ENCODE measurements at regions not wholly inside any gene's neighbourhood (a gene's known extent, or its start where the extent isn't known, plus 50 kb on each side); places are given as distances from the start of the nearest gene placed in this dataset.

DNA sequence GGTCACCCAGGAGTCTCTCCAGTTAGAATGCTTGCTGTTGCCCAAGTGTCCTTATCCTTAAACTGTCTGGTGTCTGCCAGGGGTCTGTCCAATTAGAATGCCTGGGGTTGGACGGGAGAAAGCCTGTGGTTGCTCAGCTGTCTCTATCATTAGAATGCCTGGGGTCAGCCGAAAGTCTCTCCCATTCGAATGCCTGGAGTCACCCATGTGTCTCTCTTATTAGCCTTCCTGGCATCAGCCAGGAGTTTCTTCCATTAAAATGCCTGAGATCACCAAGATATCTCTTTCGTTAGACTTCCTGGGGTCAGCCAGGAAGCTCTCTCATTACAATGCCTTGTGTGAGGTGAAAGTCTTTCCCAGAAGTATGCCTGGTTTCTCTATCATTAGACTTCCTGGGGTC is 1521.0 kb downstream of the UQCRFS1 start:
- ATAC-seq (no peak), DNase-seq (no peak)
- intact Hi-C loops (cut with DNase I), result no loop called here
- H3K4me1 ChIP-seq, result peaks cover 10% of the 10 kb centered on the region
- TF ChIP-seq, protein P1, sequence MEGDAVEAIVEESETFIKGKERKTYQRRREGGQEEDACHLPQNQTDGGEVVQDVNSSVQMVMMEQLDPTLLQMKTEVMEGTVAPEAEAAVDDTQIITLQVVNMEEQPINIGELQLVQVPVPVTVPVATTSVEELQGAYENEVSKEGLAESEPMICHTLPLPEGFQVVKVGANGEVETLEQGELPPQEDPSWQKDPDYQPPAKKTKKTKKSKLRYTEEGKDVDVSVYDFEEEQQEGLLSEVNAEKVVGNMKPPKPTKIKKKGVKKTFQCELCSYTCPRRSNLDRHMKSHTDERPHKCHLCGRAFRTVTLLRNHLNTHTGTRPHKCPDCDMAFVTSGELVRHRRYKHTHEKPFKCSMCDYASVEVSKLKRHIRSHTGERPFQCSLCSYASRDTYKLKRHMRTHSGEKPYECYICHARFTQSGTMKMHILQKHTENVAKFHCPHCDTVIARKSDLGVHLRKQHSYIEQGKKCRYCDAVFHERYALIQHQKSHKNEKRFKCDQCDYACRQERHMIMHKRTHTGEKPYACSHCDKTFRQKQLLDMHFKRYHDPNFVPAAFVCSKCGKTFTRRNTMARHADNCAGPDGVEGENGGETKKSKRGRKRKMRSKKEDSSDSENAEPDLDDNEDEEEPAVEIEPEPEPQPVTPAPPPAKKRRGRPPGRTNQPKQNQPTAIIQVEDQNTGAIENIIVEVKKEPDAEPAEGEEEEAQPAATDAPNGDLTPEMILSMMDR (IDR thresholded peaks at IDR 0.05), result no peak
- H3K36me3 ChIP-seq (ENCODE audit: insufficient read depth in 1 of 2, low read depth in 1 of 2), result no peaks in the 10 kb centered on the region
- no peak overlapping the region for H3K27ac ChIP-seq
- H3K4me3 ChIP-seq, result no peak overlapping the region
- H3K27me3 ChIP-seq (ENCODE audit: insufficient read depth in 3 of 3, low read length in 2 of 3), result no peaks in the 10 kb centered on the region
- H3K9me3 ChIP-seq, result no peaks in the 10 kb centered on the region
- WGBS, 3 donors, result 45 to 56% (median 55%) methylated on average over 4 of the region's 4 CpGs

DNA sequence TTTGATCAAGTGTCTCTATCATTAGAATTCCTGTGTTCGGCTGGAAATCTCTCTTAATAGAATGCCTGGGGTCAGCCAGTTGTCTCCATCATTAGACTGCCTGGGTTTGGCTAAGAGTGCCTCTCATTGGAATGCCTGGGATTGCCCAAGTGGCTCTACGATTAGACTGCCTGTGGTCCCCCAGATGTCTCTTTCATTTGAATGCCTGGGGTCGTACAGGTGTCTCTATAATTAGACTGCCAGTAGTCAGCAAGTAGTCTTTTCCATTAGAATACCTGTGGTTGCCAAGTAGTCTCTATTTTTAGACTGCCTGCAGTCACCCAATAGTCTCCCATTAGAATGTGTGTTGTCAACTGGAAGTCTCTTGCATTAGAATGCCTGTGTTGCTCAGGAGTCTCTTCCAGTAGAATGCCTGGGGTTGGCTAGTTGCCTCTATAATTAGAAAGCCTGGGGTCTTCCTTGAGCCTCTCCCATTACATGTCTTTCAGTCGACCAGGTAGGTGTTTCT is 1523.2 kb downstream of the UQCRFS1 start:
- H3K4me1 ChIP-seq, result peaks cover 10% of the 10 kb centered on the region
- no peak overlapping the region for H3K27ac ChIP-seq
- DNase-seq, result no peak
- no peaks in the 10 kb centered on the region for H3K9me3 ChIP-seq
- H3K27me3 ChIP-seq (ENCODE audit: insufficient read depth in 3 of 3, low read length in 2 of 3), result no peaks in the 10 kb centered on the region
- ATAC-seq, result peak in 3 of 4 donors; percentile 48 to 84 (median 74)
- TF ChIP-seq, protein P1 (IDR thresholded peaks at IDR 0.05), result no peak
- WGBS, 3 donors, result 20 to 29% (median 22%) methylated on average over 4 of the region's 4 CpGs
- H3K4me3 ChIP-seq, result no peak overlapping the region
- intact Hi-C loops (cut with DNase I), result no loop called here
- H3K36me3 ChIP-seq (ENCODE audit: insufficient read depth in 1 of 2, low read depth in 1 of 2), result no peaks in the 10 kb centered on the region

GRCh38 chr19:27684293-27684692 is 1528.7 kb downstream of the UQCRFS1 start:
- Histone ChIP-seq H3K27ac (no peak overlapping the region), H3K27me3 (ENCODE audit: insufficient read depth in 3 of 3, low read length in 2 of 3) (no peaks in the 10 kb centered on the region), H3K9me3 (no peaks in the 10 kb centered on the region), H3K36me3 (ENCODE audit: insufficient read depth in 1 of 2, low read depth in 1 of 2) (no peaks in the 10 kb centered on the region), H3K4me1 (no peaks in the 10 kb centered on the region), H3K4me3 (no peak overlapping the region)
- intact Hi-C loops (cut with DNase I), result no loop called here
- ATAC-seq, result no peak
- DNase-seq, result no peak
- WGBS, 3 donors, result 66 to 93% (median 73%) methylated on average over 2 of the region's 2 CpGs
- TF ChIP-seq, protein P1 (IDR thresholded peaks at IDR 0.05), result no peak

GRCh38 chr19:27681972-27682371 is 1531.0 kb downstream of the UQCRFS1 start:
- Histone ChIP-seq H3K4me1 (peaks cover 9% of the 10 kb centered on the region), H3K4me3 (no peak overlapping the region), H3K27me3 (ENCODE audit: insufficient read depth in 3 of 3, low read length in 2 of 3) (no peaks in the 10 kb centered on the region), H3K9me3 (no peaks in the 10 kb centered on the region), H3K27ac (no peak overlapping the region), H3K36me3 (ENCODE audit: insufficient read depth in 1 of 2, low read depth in 1 of 2) (no peaks in the 10 kb centered on the region)
- intact Hi-C loops (cut with DNase I), result no loop called here
- WGBS, 3 donors, result 71 to 84% (median 76%) methylated on average over 3 of the region's 3 CpGs
- no peak for DNase-seq
- TF ChIP-seq, protein P1 (IDR thresholded peaks at IDR 0.05), result no peak
- ATAC-seq, result no peak

GRCh38 chr19:27679905-27680304 is 1533.0 kb downstream of the UQCRFS1 start:
- Histone ChIP-seq H3K27me3 (ENCODE audit: insufficient read depth in 3 of 3, low read length in 2 of 3) (no peaks in the 10 kb centered on the region), H3K4me1 (peaks cover 24% of the 10 kb centered on the region), H3K9me3 (no peaks in the 10 kb centered on the region), H3K4me3 (no peak overlapping the region), H3K27ac (no peak overlapping the region), H3K36me3 (ENCODE audit: insufficient read depth in 1 of 2, low read depth in 1 of 2) (no peaks in the 10 kb centered on the region)
- ATAC-seq (no peak), DNase-seq (no peak)
- TF ChIP-seq, protein P1 (IDR thresholded peaks at IDR 0.05), result no peak
- intact Hi-C loops (cut with DNase I), result loop anchor here in 1 of 2 donors (10.0 kb wide), 2 partner anchors 65 to 115 kb away; no protein-coding TSS in a partner anchor
- 76 to 77% (median 76%) methylated on average over 7 of the region's 7 CpGs for WGBS, 3 donors

Data from psoas muscle (tissue), 7 donors.